ENCODE measurements at regions not wholly inside any gene's neighbourhood (a gene's known extent, or its start where the extent isn't known, plus 50 kb on each side); places are given as distances from the start of the nearest gene placed in this dataset.

DNA sequence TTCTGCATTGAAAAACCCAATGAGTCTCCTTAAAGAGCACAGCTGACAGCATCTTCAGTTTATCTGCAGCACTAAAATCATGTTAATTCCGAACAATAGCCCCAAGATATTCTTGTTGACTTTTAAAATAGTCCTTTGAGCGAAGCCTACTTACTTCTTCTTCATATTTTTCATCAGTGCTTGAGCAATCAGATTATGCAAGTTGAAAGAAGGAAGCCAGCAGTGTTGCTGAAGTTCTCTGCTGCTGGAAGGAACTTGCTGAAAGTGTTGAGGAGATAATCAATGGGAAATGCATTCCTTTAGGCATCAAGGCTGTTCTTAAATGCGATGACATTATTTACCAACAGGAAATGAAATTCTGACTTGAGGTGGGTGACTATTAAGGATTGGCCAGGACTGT, 105.9 kb upstream of the SNTG2 start:
- Histone ChIP-seq H3K4me1 (no peaks in the 10 kb centered on the region), H3K4me3 (no peak overlapping the region), H3K9me3 (no peaks in the 10 kb centered on the region), H3K27me3 (peaks cover 0 to 2% (median 0%) of the 10 kb centered on the region in 3 donors), H3K36me3 (no peaks in the 10 kb centered on the region), H3K27ac (no peak overlapping the region)
- ATAC-seq (no peak), DNase-seq (no peak)
- in situ Hi-C loops (cut with MboI; ENCODE audit: low sequenced_read_pairs in 4 of 4) = no loop called here
- intact Hi-C loops (cut with DNase I; ENCODE audit: low total_unique reads) = no loop called here
- no peak for TF ChIP-seq POLR2A (IDR thresholded peaks at IDR 0.05)
- TF ChIP-seq, protein P1, sequence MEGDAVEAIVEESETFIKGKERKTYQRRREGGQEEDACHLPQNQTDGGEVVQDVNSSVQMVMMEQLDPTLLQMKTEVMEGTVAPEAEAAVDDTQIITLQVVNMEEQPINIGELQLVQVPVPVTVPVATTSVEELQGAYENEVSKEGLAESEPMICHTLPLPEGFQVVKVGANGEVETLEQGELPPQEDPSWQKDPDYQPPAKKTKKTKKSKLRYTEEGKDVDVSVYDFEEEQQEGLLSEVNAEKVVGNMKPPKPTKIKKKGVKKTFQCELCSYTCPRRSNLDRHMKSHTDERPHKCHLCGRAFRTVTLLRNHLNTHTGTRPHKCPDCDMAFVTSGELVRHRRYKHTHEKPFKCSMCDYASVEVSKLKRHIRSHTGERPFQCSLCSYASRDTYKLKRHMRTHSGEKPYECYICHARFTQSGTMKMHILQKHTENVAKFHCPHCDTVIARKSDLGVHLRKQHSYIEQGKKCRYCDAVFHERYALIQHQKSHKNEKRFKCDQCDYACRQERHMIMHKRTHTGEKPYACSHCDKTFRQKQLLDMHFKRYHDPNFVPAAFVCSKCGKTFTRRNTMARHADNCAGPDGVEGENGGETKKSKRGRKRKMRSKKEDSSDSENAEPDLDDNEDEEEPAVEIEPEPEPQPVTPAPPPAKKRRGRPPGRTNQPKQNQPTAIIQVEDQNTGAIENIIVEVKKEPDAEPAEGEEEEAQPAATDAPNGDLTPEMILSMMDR (IDR thresholded peaks at IDR 0.05 in 4 of 5, conservative IDR thresholded peaks at IDR 0.05 in 1 of 5) = no peak

DNA sequence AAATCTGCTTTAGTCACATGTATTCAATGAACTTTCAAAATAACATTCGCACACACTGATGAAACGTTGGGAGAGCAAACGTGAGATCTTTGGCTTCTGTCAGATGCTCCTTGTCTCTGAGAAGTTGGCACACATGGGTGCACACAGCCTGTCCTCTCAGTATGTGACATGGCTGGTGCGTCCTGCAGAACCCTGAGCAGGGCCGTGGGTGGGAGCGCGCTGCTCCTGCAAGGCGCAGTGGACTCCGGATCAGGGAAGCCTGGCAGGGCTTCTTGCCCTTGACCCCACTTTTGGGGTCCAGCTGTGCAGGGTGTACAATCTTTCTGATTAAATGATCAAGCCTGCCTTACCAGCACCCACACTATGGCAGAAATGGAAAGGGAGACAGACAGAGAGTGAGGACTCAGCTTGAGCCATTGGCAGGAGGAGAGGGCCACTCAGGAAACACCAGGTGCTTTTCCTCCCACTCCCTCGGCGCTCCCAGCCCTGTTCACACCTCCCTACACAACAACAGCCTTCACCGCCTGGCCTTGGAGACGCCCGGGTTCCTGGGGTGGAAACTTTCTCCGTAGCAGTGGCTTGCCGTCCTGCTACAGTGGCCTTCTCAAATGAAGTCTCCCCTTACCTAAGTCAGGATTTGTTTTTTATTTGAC, 108.4 kb upstream of the SNTG2 start:
- TF ChIP-seq, protein P1 (IDR thresholded peaks at IDR 0.05 in 4 of 5, conservative IDR thresholded peaks at IDR 0.05 in 1 of 5) = no peak
- no peak for TF ChIP-seq POLR2A (IDR thresholded peaks at IDR 0.05)
- intact Hi-C loops (cut with DNase I; ENCODE audit: low total_unique reads) = no loop called here
- no peak for ATAC-seq

DNA sequence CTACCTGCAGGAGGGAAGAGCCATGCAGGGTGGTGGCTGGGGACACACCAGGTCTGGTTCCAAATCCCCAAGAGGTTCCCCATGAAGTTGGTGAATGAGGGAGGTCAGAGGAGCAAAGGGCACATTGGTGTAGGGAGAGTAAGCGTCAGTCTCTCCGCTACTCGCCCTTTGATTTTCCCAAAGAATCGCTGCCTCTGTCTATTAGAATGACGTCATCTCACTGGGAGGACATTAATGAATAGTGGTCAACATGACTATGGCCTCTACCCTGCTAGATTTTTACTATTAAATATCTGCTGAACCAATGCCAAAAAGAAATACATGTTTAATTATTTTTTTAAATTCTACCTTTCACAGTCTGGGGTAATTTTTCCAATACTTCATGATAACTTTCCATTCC, 109.6 kb upstream of the SNTG2 start:
- Histone ChIP-seq H3K27me3 (peaks cover 0 to 2% (median 0%) of the 10 kb centered on the region in 3 donors), H3K4me1 (no peaks in the 10 kb centered on the region), H3K36me3 (no peaks in the 10 kb centered on the region), H3K27ac (no peak overlapping the region), H3K9me3 (no peaks in the 10 kb centered on the region), H3K4me3 (no peak overlapping the region)
- ATAC-seq (no peak), DNase-seq (no peak)
- intact Hi-C loops (cut with DNase I; ENCODE audit: low total_unique reads) = no loop called here
- TF ChIP-seq, protein P1 (IDR thresholded peaks at IDR 0.05 in 4 of 5, conservative IDR thresholded peaks at IDR 0.05 in 1 of 5) = no peak
- in situ Hi-C loops (cut with MboI; ENCODE audit: low sequenced_read_pairs in 4 of 4) = no loop called here

More for the DNA sequence above, 108.4 kb upstream of the SNTG2 start:
- H3K36me3 ChIP-seq = no peaks in the 10 kb centered on the region
- H3K4me1 ChIP-seq = no peaks in the 10 kb centered on the region
- H3K27ac ChIP-seq = no peak overlapping the region
- DNase-seq = no peak
- in situ Hi-C loops (cut with MboI; ENCODE audit: low sequenced_read_pairs in 4 of 4) = no loop called here
- H3K9me3 ChIP-seq = no peaks in the 10 kb centered on the region
- H3K27me3 ChIP-seq = peaks cover 0 to 2% (median 0%) of the 10 kb centered on the region in 3 donors
- no peak overlapping the region for H3K4me3 ChIP-seq

DNA sequence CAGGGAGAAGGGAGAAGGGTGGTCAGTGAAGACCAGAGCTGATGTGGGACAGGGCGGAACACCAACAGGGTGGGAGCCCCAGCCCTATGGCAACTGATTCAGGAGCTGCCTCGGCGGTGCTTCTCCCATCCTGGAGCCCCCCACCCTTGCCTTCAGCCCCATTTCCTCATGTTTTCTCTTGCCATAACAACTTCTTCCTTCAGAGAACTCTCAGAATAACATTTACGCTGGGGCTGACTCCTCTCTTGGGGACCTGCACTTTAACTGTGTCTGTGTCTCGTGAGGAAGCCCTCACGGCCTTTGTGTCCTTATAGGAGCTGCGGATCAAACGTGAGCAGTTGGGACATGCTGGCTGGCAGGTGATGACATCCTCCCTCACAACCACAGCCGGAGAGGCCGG, 116.4 kb upstream of the SNTG2 start:
- DNase-seq (no peak), ATAC-seq (no peak)
- in situ Hi-C loops (cut with MboI; ENCODE audit: low sequenced_read_pairs in 4 of 4) = no loop called here
- no peaks in the 10 kb centered on the region for H3K36me3 ChIP-seq
- H3K27ac ChIP-seq = no peak overlapping the region
- H3K4me3 ChIP-seq = no peak overlapping the region
- no peaks in the 10 kb centered on the region for H3K9me3 ChIP-seq
- peaks cover 0 to 6% of the 10 kb centered on the region in 2 donors for H3K4me1 ChIP-seq
- intact Hi-C loops (cut with DNase I; ENCODE audit: low total_unique reads) = no loop called here
- TF ChIP-seq, protein P1 (IDR thresholded peaks at IDR 0.05 in 4 of 5, conservative IDR thresholded peaks at IDR 0.05 in 1 of 5) = no peak
- TF ChIP-seq POLR2A (IDR thresholded peaks at IDR 0.05) = no peak
- peaks cover 0 to 4% (median 0%) of the 10 kb centered on the region in 3 donors for H3K27me3 ChIP-seq

DNA sequence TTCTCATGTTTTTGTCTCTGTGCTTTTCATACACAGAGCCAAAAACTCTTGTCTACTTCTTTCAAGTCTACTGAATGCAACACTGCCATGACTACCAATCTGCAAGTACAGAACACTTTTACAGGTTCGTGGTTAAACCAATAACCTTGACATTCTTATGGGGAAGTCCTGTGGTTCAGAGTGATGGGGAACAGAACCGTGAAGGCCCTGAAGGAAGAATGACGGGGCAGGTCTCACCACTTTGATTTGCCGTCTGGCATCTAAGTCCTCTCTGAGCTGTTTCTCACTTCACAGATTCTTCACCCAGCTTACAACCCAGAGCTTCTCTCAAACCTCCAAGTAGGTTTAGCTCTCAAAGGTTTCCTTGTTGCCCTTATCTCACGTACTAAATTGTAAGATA, 117.5 kb upstream of the SNTG2 start:
- no peaks in the 10 kb centered on the region for H3K36me3 ChIP-seq
- intact Hi-C loops (cut with DNase I; ENCODE audit: low total_unique reads) (no loop called here), in situ Hi-C loops (cut with MboI; ENCODE audit: low sequenced_read_pairs in 4 of 4) (no loop called here)
- peaks cover 0 to 4% (median 0%) of the 10 kb centered on the region in 3 donors for H3K27me3 ChIP-seq
- H3K9me3 ChIP-seq = no peaks in the 10 kb centered on the region
- no peak overlapping the region for H3K4me3 ChIP-seq
- H3K27ac ChIP-seq = no peak overlapping the region
- no peak for ATAC-seq
- TF ChIP-seq, protein P1 (IDR thresholded peaks at IDR 0.05 in 4 of 5, conservative IDR thresholded peaks at IDR 0.05 in 1 of 5) = no peak
- no peak for TF ChIP-seq POLR2A (IDR thresholded peaks at IDR 0.05)
- H3K4me1 ChIP-seq = peaks cover 0 to 6% of the 10 kb centered on the region in 2 donors
- no peak for DNase-seq

Measured in gastrocnemius medialis (tissue), 4 donors.